GDM1 (cell line): ENCODE measurements at regions not wholly inside any gene's neighbourhood (a gene's known extent, or its start where the extent isn't known, plus 50 kb on each side); places are given as distances from the start of the nearest gene placed in this dataset.

Experiments used
- DNase-seq: peaks from one replicate; lab custom pipeline; 2025; lab: John Stamatoyannopoulos, UW

GRCh38 chr1:63200676-63201075 lies 121.7 kb upstream of the FOXD3 start:
- DNase-seq, result no peak

GRCh38 chr1:63203641-63204040 lies 118.7 kb upstream of the FOXD3 start:
- no peak for DNase-seq

GRCh38 chr1:63205776-63206175 lies 116.6 kb upstream of the FOXD3 start:
- no peak for DNase-seq

- no peak for DNase-seq
Observed at GRCh38 chr1:63214553-63214952, 107.8 kb upstream of the FOXD3 start.

GRCh38 chr1:63223426-63223825 lies 98.9 kb upstream of the FOXD3 start:
- DNase-seq, result no peak

GRCh38 chr1:63230722-63231121 lies 91.6 kb upstream of the FOXD3 start:
- DNase-seq, result no peak

GRCh38 chr1:63238721-63239120 lies 83.6 kb upstream of the FOXD3 start:
- no peak for DNase-seq

GRCh38 chr1:63245186-63245585 lies 77.2 kb upstream of the FOXD3 start:
- DNase-seq, result no peak

GRCh38 chr1:63248216-63248615 lies 74.2 kb upstream of the FOXD3 start:
- DNase-seq, result no peak

GRCh38 chr1:63255153-63255552 lies 67.2 kb upstream of the FOXD3 start:
- no peak for DNase-seq

- no peak for DNase-seq
Observed at GRCh38 chr1:63261736-63262458, 60.5 kb upstream of the FOXD3 start.

GRCh38 chr1:63262459-63262770 lies 60.0 kb upstream of the FOXD3 start:
- no peak for DNase-seq

GRCh38 chr1:63264161-63264560 lies 58.2 kb upstream of the FOXD3 start:
- no peak for DNase-seq

GRCh38 chr1:63266857-63267256 lies 55.5 kb upstream of the FOXD3 start:
- DNase-seq, result no peak

- no peak for DNase-seq
Observed at GRCh38 chr1:63268876-63269275, 53.5 kb upstream of the FOXD3 start.

- no peak for DNase-seq
Observed at GRCh38 chr1:63269571-63269970, 52.8 kb upstream of the FOXD3 start.
